Mesendoderm (in vitro differentiated cells): ENCODE measurements at regions not wholly inside any gene's neighbourhood (a gene's known extent, or its start where the extent isn't known, plus 50 kb on each side); places are given as distances from the start of the nearest gene placed in this dataset.

Experiments used
- DNase-seq: peaks from one replicate; pipeline ENCODE4 v3.0.0; 2013
- H2AK5ac ChIP-seq: 2 replicates; pipeline ENCODE4 v1.6.1; 2013; ENCODE audit warnings: low read length, inconsistent platforms
- H2BK120ac ChIP-seq: 2 replicates; pipeline ENCODE4 v1.6.1; 2013; ENCODE audit warnings: low read depth, mild to moderate bottlenecking, low read length, moderate library complexity, mixed read lengths
- H2BK15ac ChIP-seq: replicated peaks from 2 replicates; pipeline ENCODE4 v1.6.1; 2013; ENCODE audit warnings: low read depth, mild to moderate bottlenecking, moderate library complexity
- H2BK5ac ChIP-seq: 2 replicates; pipeline ENCODE4 v1.6.1; 2013; ENCODE audit warnings: low read length, inconsistent platforms
- H3K18ac ChIP-seq: 2 replicates; pipeline ENCODE4 v1.6.1; 2013; ENCODE audit warnings: mild to moderate bottlenecking, low read length, mixed read lengths
- H3K23ac ChIP-seq: one replicate; pipeline ENCODE4 v1.6.1; 2013; ENCODE audit warnings: low read length
- H3K27ac ChIP-seq: 2 replicates; pipeline ENCODE4 v1.5.1; 2013; ENCODE audit warnings: low read depth, mild to moderate bottlenecking, inconsistent platforms, low read length, moderate library complexity
- H3K27me3 ChIP-seq: 2 replicates; pipeline ENCODE4 v1.6.1; 2013; ENCODE audit warnings: low read length, control low read depth, mild to moderate bottlenecking, inconsistent platforms; ENCODE audit not compliant: insufficient read depth, poor library complexity
- H3K36me3 ChIP-seq: 2 replicates; pipeline ENCODE4 v1.6.1; 2013; ENCODE audit warnings: low read length, inconsistent platforms; ENCODE audit not compliant: control insufficient read depth, insufficient read depth
- H3K4ac ChIP-seq: one replicate; pipeline ENCODE4 v1.6.1; 2013; ENCODE audit warnings: low read depth, mild to moderate bottlenecking, low read length, moderate library complexity
- H3K4me1 ChIP-seq: 2 replicates; pipeline ENCODE4 v1.6.1; 2013; ENCODE audit warnings: low read depth, low read length, inconsistent platforms; ENCODE audit not compliant: control insufficient read depth
- H3K4me2 ChIP-seq: 2 replicates; pipeline ENCODE4 v1.6.1; 2013; ENCODE audit warnings: low read length
- H3K4me3 ChIP-seq: 2 replicates; pipeline ENCODE4 v1.5.1; 2013; ENCODE audit warnings: mild to moderate bottlenecking, low read length
- H3K56ac ChIP-seq: one replicate; pipeline ENCODE4 v1.6.1; 2013; ENCODE audit warnings: low read length
- H3K79me1 ChIP-seq: 2 replicates; pipeline ENCODE4 v1.6.1; 2013; ENCODE audit warnings: low read length, inconsistent platforms
- H3K79me2 ChIP-seq: 2 replicates; pipeline ENCODE4 v1.6.1; 2013; ENCODE audit warnings: mild to moderate bottlenecking, low read length; ENCODE audit not compliant: control insufficient read depth, insufficient read depth
- H3K9ac ChIP-seq: 2 replicates; pipeline ENCODE4 v1.6.1; 2013; ENCODE audit warnings: low read length, inconsistent platforms
- H4K5ac ChIP-seq: one replicate; pipeline ENCODE4 v1.6.1; 2013; ENCODE audit warnings: low read length
- H4K8ac ChIP-seq: one replicate; pipeline ENCODE4 v1.6.1; 2013; ENCODE audit warnings: low read depth, mild to moderate bottlenecking, control low read depth, low read length, moderate library complexity
- WGBS: extraction: QIAGEN DNeasy Blood & Tissue Kit; methylation state at CpG from one replicate; pipeline ENCODE4 v1.1.7; 2013; ENCODE audit warnings: low lambda C conversion rate, missing lambda C conversion rate; ENCODE audit not compliant: insufficient coverage; ENCODE audit errors: extremely low coverage; 5-methylcytosine and 5-hydroxymethylcytosine counted together

DNA sequence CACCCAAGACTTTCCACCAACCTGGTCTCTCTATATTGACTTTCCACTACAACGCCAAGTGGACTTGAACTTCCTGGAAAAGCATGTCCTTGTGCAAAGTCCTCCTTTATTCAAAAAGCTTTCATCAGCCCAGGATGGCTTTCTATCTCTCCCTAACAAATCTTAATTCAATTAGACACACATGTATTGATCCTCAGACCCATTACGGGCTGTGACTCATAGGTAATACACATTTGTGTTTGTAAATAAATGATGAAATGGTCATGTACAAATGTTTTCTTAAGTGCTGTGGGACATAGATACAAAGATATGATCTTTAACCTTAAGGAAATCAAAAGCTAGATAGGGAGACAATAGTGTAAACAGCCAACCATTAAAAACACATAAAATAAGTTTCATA, 1189.7 kb downstream of the EFNB2 start:
- no peak overlapping the region for H2BK120ac ChIP-seq

DNA sequence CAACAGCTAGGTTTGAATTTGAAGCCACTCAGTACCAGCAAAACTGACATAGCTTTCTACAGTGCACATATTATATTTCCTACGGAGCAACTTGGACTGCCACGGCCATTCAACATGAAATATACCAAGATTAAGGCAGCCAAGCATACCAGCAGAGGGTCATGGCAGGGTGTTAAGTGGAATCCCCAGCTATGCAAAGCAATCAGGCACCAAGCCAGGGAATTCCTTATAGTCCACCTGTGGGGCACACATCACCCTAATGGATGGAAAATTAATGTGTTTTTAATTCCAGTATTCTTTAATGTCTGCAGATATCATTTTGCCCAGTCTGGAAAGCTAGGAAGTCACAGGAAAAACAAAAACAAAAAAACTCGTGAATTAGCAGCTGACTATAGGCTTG, 1190.3 kb downstream of the EFNB2 start:
- Histone ChIP-seq H3K27me3 (no peaks in the 10 kb centered on the region), H2BK120ac (no peak overlapping the region), H3K18ac (no peak overlapping the region), H2AK5ac (no peak overlapping the region), H3K4me1 (no peaks in the 10 kb centered on the region), H3K9ac (no peak overlapping the region), H3K4me2 (no peak overlapping the region), H3K23ac (no peak overlapping the region), H3K36me3 (no peaks in the 10 kb centered on the region), H3K79me2 (no peaks in the 10 kb centered on the region), H3K27ac (no peak overlapping the region), H3K56ac (no peak overlapping the region), H2BK5ac (no peak overlapping the region), H4K8ac (no peak overlapping the region), H3K4ac (no peak overlapping the region), H4K5ac (no peak overlapping the region), H3K79me1 (no peaks in the 10 kb centered on the region), H2BK15ac (peak overlapping the region; percentile 85), H3K4me3 (no peak overlapping the region)
- no CpG with 5 or more reads among the region's 3 CpGs for WGBS
- DNase-seq: no peak

More for the DNA sequence above, 1189.7 kb downstream of the EFNB2 start:
- H3K4me2 ChIP-seq: no peak overlapping the region
- H2BK15ac ChIP-seq: no peak overlapping the region
- H3K56ac ChIP-seq: no peak overlapping the region
- H3K4ac ChIP-seq: no peak overlapping the region
- no CpG with 5 or more reads among the region's 2 CpGs for WGBS
- H3K4me3 ChIP-seq: no peak overlapping the region
- no peak overlapping the region for H3K23ac ChIP-seq
- H3K79me2 ChIP-seq: no peaks in the 10 kb centered on the region
- no peaks in the 10 kb centered on the region for H3K79me1 ChIP-seq
- H4K5ac ChIP-seq: no peak overlapping the region
- H3K27me3 ChIP-seq: no peaks in the 10 kb centered on the region
- H2BK5ac ChIP-seq: no peak overlapping the region
- no peak overlapping the region for H3K18ac ChIP-seq
- no peak overlapping the region for H3K9ac ChIP-seq
- H2AK5ac ChIP-seq: no peak overlapping the region
- no peak overlapping the region for H4K8ac ChIP-seq
- DNase-seq: no peak
- H3K27ac ChIP-seq: no peak overlapping the region
- H3K36me3 ChIP-seq: no peaks in the 10 kb centered on the region
- H3K4me1 ChIP-seq: no peaks in the 10 kb centered on the region

DNA sequence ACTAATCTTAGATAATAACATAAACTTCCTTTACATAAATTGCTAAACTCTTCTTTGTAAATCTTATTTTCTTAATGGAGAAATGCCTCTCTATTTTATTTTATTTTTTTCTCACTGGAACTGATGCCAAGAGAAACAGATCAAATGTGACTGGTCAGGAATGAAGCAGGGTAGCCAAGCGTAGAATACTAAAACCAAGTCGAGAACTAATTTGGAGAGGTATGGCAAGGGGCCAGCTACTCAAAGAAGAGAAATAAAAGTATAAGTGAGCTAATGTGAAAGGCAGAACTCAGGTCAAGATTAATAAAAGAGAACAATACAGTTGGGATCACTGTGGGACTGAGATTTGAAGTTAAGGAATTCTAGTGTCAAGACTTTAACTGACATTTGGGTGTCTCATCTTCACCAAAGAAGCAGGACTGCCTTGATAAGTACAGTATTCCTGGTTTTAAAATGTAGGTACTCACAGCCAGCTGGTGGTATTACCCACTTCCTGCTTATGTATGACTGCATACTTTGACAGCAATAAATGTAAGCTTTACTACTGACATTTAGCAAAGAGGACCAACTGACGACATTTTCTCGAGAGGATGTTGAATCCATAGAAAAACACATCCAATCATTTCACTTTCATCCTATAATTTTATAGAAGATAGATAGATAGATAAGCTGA, 1192.2 kb downstream of the EFNB2 start:
- Histone ChIP-seq H3K9ac (no peak overlapping the region), H3K27ac (no peak overlapping the region), H3K79me1 (no peaks in the 10 kb centered on the region), H3K27me3 (no peaks in the 10 kb centered on the region), H4K8ac (no peak overlapping the region), H4K5ac (no peak overlapping the region), H2BK15ac (no peak overlapping the region), H3K79me2 (no peaks in the 10 kb centered on the region), H3K36me3 (no peaks in the 10 kb centered on the region), H2BK5ac (no peak overlapping the region), H2BK120ac (no peak overlapping the region), H3K56ac (no peak overlapping the region), H2AK5ac (no peak overlapping the region), H3K4me1 (no peaks in the 10 kb centered on the region), H3K18ac (no peak overlapping the region), H3K4me3 (no peak overlapping the region), H3K4ac (no peak overlapping the region), H3K23ac (no peak overlapping the region), H3K4me2 (no peak overlapping the region)
- no peak for DNase-seq
- no CpG with 5 or more reads among the region's 4 CpGs for WGBS

DNA sequence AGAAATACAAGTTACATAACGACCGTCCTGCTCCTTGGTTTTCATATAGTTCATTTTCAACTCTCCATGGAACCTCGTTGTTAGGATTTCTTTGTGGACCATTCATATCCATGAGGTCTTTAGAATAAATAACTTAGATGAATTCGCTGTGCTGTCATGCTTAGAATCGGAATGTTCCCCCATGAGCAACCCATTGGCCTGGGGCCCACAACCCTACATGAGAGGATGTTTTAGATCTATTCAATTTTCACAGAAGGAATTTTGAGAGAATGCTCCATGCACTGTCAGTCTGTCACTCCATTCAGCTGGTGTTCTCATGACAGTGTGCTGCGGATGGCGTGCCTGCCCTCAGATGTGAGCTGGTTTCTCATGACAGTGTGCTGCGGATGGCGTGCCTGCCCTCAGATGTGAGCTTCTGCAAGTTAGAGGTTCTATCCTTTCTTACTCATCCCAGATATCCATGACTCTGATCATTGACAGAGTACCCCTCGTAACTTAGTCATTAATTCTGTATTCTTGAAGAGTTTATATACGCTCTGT, 1193.1 kb downstream of the EFNB2 start:
- no peak for DNase-seq
- H3K27ac ChIP-seq: no peak overlapping the region
- H4K8ac ChIP-seq: no peak overlapping the region
- H3K4me2 ChIP-seq: no peak overlapping the region
- H3K4me1 ChIP-seq: no peaks in the 10 kb centered on the region
- no peak overlapping the region for H3K56ac ChIP-seq
- H3K4ac ChIP-seq: no peak overlapping the region
- H3K79me2 ChIP-seq: no peaks in the 10 kb centered on the region
- H3K18ac ChIP-seq: no peak overlapping the region
- no peak overlapping the region for H2BK120ac ChIP-seq
- H2BK15ac ChIP-seq: no peak overlapping the region
- H3K79me1 ChIP-seq: no peaks in the 10 kb centered on the region
- no peak overlapping the region for H2AK5ac ChIP-seq
- H3K4me3 ChIP-seq: no peak overlapping the region
- no peak overlapping the region for H2BK5ac ChIP-seq
- no peak overlapping the region for H3K9ac ChIP-seq
- H3K36me3 ChIP-seq: no peaks in the 10 kb centered on the region
- WGBS: no CpG with 5 or more reads among the region's 11 CpGs
- H3K27me3 ChIP-seq: no peaks in the 10 kb centered on the region
- H4K5ac ChIP-seq: no peak overlapping the region
- H3K23ac ChIP-seq: no peak overlapping the region

DNA sequence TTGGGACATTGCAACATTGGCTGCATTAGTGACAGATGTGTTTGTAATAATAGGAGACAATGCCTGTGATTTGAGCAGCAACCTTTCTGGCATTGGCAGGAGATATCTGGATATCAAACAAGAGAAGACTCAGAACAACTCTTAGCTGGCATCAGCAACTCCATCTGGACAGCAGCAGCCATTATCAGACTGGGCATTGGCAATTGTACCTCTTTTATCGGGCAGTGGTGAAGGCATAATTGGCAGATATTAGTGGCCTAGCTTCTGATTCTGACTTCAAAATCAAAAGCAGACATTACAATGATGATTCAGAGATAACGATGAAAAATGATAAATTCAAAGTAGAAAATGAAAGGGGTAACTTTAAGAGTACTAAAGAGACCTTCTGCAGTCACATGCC, 1193.7 kb downstream of the EFNB2 start:
- Histone ChIP-seq H4K5ac (no peak overlapping the region), H4K8ac (no peak overlapping the region), H3K23ac (no peak overlapping the region), H3K36me3 (no peaks in the 10 kb centered on the region), H3K9ac (no peak overlapping the region), H2BK15ac (no peak overlapping the region), H2AK5ac (no peak overlapping the region), H3K18ac (no peak overlapping the region), H2BK120ac (no peak overlapping the region), H3K4me3 (no peak overlapping the region), H3K56ac (no peak overlapping the region), H3K27ac (no peak overlapping the region), H3K79me1 (no peaks in the 10 kb centered on the region), H3K4me2 (no peak overlapping the region), H3K4me1 (no peaks in the 10 kb centered on the region), H2BK5ac (no peak overlapping the region), H3K4ac (no peak overlapping the region), H3K79me2 (no peaks in the 10 kb centered on the region), H3K27me3 (no peaks in the 10 kb centered on the region)
- WGBS: no CpG with 5 or more reads among the region's 2 CpGs
- DNase-seq: no peak

DNA sequence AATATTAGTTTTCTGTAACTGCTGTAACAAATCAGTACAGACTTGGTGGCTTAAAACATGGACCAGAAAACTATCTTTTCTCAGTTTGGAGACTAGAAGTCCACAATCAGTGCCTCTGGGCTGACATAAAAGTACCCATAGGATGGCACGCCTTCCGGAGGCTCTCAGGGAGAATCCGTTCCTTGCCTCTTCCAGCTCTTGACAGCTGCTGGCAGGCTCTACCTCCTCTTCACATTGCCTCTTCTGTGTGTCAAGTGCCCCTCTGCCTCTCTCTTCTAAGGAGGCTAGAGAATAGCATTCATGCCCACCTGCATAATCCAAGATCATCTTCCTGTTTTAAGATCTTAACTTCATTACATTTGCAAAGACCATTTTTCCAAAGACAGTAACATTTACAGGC, 1194.2 kb downstream of the EFNB2 start:
- H3K79me1 ChIP-seq: no peaks in the 10 kb centered on the region
- H2BK120ac ChIP-seq: no peak overlapping the region
- no peak for DNase-seq
- no peak overlapping the region for H2AK5ac ChIP-seq
- H3K4me3 ChIP-seq: no peak overlapping the region
- H2BK5ac ChIP-seq: no peak overlapping the region
- H3K27ac ChIP-seq: no peak overlapping the region
- no peak overlapping the region for H3K9ac ChIP-seq
- WGBS: no CpG with 5 or more reads among the region's 3 CpGs
- H3K4ac ChIP-seq: no peak overlapping the region
- no peaks in the 10 kb centered on the region for H3K4me1 ChIP-seq
- no peak overlapping the region for H3K23ac ChIP-seq
- no peak overlapping the region for H3K56ac ChIP-seq
- H3K36me3 ChIP-seq: no peaks in the 10 kb centered on the region
- H3K4me2 ChIP-seq: no peak overlapping the region
- H3K79me2 ChIP-seq: no peaks in the 10 kb centered on the region
- no peaks in the 10 kb centered on the region for H3K27me3 ChIP-seq
- H3K18ac ChIP-seq: no peak overlapping the region
- H2BK15ac ChIP-seq: no peak overlapping the region
- no peak overlapping the region for H4K5ac ChIP-seq
- H4K8ac ChIP-seq: no peak overlapping the region
